Stimulated activated CD4-positive, alpha-beta T cell treated with anti-CD3 and anti-CD28 coated beads, Interleukin-2, amount 100 ng/mL, for 24 hours (primary cell): ENCODE measurements at regions not wholly inside any gene's neighbourhood (a gene's known extent, or its start where the extent isn't known, plus 50 kb on each side); places are given as distances from the start of the nearest gene placed in this dataset.

Experiments
- DNase-seq, 2 donors: peaks; one replicate each; pipeline ENCODE4 v3.0.0-alpha.2; 2020

GRCh38 chr2:220188031-220188430 lies 560.6 kb downstream of the SLC4A3 start:
- DNase-seq = no peak

DNA sequence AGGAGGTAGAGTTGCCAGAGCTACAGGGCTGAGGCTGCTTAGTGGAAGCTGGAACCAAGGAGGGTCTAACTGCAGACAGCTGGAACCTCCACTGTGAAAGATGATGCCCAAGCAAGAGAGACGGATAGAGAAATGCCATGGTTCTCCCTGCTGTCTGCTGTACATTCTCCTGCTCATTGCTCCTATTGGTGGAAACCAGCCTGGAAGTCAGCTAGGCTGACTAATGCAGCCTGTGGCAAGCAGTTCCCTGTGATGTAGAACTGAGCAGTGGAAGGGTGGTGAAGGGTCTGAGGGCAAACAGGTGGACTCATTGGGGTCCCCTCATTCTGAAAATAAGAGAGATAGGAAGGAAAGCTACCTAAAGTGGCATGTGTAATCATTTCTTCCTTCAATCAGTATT lies 563.6 kb downstream of the SLC4A3 start:
- no peak for DNase-seq

GRCh38 chr2:220191737-220192136 lies 564.3 kb downstream of the SLC4A3 start:
- no peak for DNase-seq

DNA sequence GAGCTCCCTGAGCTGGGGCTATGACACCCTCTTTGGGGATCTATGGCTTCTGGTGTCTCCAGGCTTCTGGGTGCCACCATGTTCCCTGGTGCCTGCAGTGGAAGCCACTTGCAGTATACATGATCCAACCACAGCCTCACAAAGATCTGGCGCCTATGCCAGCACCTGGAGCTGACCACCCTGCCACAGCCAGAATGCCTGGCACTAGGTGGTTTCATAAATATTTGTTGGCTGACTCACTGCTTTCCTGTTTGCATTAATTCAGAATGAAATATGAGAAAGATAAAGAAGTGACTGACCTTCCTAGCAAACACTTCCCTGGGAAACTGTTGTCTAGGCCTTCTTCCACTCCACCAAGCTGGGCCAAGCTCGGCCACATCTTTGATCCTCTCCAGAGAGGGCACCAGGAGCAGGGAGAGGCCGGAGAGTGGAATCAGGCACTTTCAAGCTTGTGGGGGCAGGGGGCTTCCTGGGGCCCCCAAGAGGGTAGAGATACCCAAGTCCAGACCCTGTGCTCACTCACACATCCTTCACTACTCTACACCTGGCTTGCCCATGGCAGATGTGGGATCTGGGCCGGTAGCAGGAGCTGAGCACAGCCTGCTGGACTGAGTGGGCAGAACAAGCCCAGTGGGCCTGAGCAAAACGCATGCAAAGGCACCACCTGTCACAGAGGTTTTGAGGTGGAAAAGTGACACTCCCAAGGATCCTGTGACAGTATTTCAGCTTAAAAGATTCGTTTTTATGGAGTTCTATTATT lies 565.7 kb downstream of the SLC4A3 start:
- DNase-seq = no peak

DNA sequence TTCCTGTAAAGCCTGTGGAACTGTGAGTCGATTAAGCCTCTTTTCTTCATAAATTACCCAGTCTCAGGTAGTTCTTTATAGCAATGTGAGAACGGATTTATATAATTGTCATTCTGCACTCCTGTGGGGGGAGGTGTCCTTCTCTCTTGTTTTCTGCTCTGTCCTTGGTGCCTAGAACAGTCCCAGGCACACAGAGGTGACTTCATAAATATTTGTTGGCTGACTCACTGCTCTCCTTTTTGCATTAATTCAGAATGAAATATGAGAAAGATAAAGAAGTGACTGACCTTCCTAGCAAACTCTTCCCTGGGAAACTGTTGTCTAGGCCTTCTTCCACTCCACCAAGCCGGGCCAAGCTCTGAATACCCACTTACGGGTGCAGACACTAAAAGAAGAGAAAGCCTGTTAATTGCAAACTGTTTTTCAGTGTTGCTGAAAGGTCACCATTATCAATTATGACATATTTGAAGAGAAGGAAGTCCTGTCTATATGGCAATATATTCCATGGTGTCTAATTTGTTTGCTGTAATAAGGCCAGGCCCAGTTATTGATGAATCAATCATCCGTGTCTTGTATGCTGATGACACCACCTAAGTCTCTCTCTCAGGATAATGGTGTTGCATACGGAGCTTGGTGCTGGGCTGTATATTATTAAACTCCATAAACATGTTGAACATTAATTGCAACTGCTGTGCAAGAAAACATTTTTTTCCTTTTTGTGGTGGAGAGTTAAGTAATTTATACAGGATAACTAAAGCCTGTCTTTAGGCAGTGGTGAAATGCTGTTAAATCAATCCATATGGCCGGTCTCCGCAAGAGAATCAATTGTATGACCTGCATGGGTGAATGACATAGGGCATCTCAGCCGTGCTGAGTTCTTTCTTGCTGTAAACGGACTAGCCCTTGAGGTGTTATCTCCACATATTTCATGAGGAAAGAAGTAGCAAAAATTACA lies 567.5 kb downstream of the SLC4A3 start:
- no peak for DNase-seq

DNA sequence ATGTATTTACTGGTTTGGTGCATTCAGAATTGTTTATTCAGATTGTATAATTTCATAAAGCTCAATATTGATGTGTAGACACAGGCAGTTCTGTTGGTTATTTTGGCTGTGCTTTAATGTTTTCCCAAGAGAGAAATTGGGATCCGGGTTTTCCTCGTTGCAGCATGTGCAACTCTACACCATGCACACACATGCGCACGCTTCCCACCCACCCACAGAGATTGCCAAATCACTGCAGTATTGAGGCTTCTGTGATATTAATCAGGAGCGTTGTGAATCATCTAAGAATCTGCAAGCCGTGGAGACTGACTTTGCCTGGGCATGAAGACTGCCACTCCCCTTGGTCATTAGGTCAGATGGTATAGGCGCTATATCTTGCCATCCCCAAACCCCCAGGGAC lies 571.5 kb downstream of the SLC4A3 start:
- no peak for DNase-seq

GRCh38 chr2:220202066-220202465 lies 574.6 kb downstream of the SLC4A3 start:
- no peak for DNase-seq

DNA sequence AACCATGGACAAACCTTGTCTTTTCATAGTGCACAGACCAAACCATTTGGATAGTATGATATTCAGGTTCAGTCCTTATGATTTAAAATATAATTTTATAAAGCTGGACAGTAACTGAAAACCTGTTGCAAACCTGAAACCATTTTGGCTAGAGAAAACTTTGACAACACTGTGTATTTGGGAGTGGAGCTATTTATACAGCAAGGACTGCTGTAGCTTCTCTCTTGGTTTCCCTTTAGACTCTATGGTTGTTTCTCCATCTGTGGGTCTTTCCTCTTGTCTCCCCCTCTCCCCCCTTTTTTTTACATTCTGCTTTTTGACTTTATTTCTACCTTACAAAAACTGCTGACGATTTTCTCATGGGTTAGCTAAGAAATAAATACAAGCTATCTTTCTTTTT lies 581.7 kb downstream of the SLC4A3 start:
- DNase-seq = no peak

DNA sequence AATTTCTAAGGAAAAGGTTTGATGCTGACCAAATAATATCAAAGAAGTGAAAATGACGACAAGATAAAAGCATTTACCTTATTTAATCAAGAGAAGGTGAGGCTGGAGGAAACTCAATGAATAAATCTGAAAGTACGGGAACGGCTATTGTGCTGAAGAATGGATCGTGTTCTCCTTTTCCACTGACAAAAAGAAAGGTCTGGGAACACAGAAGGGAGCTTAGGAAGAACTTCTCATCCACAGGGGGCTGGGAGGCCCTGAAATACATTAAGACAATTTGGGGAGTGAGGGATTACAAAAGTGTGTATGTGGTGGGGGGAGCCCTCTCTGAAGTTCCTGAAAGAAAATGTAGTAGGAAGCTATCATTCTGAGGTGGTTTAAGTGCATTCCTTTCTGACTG lies 582.3 kb downstream of the SLC4A3 start:
- DNase-seq = no peak

DNA sequence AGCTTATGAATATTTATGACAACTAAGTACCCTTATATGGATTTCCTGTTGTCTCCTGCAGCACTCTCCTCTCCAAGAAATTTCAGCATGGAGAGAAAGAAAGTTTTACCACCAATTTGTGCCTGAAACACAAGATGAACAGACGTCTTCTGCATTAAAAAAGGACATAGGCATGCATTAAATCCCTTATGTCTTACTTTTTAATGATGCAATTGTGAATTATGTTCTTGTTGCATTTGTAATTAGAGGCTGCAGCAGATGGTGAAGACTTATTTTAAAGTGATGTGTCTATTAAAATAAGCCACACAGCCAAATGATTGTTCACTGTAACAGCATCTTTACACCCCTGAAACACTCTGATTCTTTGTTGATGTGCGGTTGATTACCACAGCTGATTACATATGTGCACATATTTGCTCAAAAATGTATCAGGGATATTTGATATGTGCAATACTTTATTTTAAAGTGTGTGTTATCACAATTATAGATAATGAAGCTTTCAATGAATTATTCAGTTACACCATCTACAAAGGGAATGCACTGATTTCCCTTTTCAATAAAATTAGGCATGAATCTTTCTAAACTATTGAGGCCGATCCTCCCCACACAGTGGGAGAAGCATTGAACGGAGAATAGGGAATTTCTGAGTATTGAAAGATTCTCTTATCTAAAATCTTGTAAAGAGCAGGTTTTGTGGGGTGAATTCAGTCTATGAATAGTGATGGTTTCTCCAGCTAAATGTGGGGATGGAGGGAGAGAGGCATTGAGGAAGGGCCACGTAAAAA lies 585.1 kb downstream of the SLC4A3 start:
- no peak for DNase-seq

GRCh38 chr2:220215785-220216184 lies 588.4 kb downstream of the SLC4A3 start:
- DNase-seq = no peak

- no peak for DNase-seq
These were observed 591.9 kb downstream of the SLC4A3 start for GRCh38 chr2:220219371-220219770.

DNA sequence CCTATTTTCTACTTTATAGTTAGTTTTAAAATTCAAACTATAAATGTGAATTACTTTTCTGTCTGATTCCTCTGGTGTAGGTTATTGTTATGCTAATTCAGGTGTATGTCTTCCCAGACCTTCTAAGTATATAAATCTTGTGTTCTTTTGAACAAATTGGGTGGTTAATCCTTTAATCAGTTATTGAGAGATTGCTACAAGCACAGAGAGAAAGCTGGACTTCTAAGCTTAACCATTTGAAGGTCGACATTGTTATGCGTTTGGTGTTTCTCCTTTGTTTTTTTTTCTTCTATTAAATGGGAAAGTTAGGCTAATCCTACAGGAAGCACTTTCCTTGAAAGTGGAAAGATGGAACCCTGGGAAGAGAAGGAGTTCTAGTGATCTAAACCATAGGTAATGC lies 592.6 kb downstream of the SLC4A3 start:
- no peak for DNase-seq

GRCh38 chr2:220221992-220222391 lies 594.6 kb downstream of the SLC4A3 start:
- no peak for DNase-seq

- no peak for DNase-seq
These were observed 597.5 kb downstream of the SLC4A3 start for GRCh38 chr2:220224691-220225543.

DNA sequence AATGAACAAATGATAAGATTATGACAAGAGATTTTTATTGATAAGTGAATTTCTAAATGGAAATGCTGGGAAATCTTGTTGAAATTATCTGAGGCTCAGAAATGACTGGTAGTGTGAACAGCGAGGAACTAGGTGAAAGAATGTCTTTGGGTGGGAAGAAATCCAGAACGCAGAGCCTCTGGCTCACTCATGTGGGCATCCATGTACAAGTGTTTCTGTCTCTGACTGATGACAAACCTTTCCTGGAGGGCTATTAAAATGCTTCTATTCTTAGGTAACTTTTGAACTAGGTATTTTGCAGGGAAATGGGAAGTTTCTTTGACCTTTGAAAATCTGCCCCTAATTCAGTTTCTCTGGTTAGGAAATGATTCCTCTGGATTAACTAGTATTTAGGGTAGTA lies 598.6 kb downstream of the SLC4A3 start:
- no peak for DNase-seq

- DNase-seq = no peak
These were observed 599.1 kb downstream of the SLC4A3 start for GRCh38 chr2:220226546-220226945.

DNA sequence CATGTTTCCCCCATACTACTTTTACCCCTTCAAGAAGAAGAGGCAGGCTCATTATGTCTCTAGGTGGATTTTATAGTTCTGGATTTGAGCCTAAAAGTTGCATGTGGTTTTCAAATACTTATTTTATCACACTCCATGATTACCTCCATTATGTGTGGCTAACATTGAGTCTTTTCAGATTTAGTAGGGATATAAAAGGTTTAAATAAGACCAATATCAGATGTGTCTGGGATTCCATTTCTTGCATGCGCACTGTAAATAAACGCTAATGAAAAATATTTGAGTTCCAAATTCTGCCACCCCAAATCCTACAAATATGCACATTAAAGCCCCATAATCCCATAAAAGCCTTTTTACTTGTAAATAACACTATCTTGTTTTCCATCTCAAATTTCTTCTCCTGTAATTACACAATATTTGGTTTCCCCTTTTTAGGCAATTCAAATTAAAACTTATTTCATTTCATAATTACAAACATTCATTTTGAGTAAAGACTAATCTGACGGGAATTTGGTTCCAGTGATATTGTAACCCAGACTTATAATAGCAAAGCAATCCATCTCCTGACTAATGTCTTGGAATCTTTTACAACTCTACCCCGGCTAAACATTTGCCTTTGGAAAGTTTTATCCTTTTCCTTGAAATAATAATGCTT lies 600.0 kb downstream of the SLC4A3 start:
- DNase-seq = no peak

GRCh38 chr2:220228310-220229006 lies 601.0 kb downstream of the SLC4A3 start:
- DNase-seq = no peak

DNA sequence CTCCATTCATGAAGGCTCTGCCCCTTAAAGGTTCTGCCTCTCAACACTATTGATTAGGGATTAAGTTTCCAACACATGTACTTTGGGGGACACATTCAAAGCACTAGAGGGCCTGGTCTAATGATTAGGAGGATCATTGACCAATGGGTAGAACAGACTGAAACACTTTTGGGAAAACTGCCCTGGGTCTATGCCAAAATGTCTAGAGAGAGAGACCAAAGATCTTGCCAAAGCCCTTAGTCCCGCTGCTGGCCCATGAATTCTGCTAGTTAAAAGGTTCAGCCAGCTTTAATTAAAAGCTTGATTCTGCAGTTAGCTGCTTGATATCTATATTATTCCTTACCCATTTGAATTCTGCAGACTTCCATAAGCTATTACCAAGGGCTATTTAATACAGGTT lies 613.2 kb downstream of the SLC4A3 start:
- DNase-seq = no peak

- DNase-seq = no peak
These were observed 614.0 kb downstream of the SLC4A3 start for GRCh38 chr2:220241423-220241822.
